ENCODE measurements at regions not wholly inside any gene's neighbourhood (a gene's known extent, or its start where the extent isn't known, plus 50 kb on each side); places are given as distances from the start of the nearest gene placed in this dataset.

GRCh38 chr5:106578736-106579135, 1092.0 kb downstream of the EFNA5 start:
- Mint-ChIP-seq H3K36me3 (ENCODE audit: insufficient read depth in 1 of 3, low read depth in 3 of 3) (no peaks in the 10 kb centered on the region; a peak in 1 of 7 replicates), H3K27ac (no peak overlapping the region), H3K4me1 (peaks cover 0 to 5% of the 10 kb centered on the region in 2 experiments; a peak in 2 of 4 replicates), H3K9me3 (peaks cover 5% of the 10 kb centered on the region in 2 experiments; a peak in 3 of 5 replicates), H3K27me3 (ENCODE audit: low read depth) (no peaks in the 10 kb centered on the region), H3K4me3 (no peak overlapping the region)
- Histone ChIP-seq H2AK5ac (ENCODE audit: insufficient read length, low read length) (no peak overlapping the region), H3K79me2 (ENCODE audit: insufficient read depth, low read length) (no peaks in the 10 kb centered on the region), H4K20me1 (ENCODE audit: control insufficient read depth, insufficient read depth, insufficient read length) (no peaks in the 10 kb centered on the region), H3K4me2 (ENCODE audit: insufficient read depth, insufficient read length, low read length) (no peak overlapping the region), H2BK20ac (ENCODE audit: low read depth, low read length, poor library complexity, severe bottlenecking) (no peak overlapping the region), H3K56ac (ENCODE audit: insufficient read length, low read depth, low read length) (no peak overlapping the region), H3K4ac (ENCODE audit: low read depth, low read length) (no peak overlapping the region), H3K79me1 (ENCODE audit: insufficient read depth, low read depth, low read length, poor library complexity, severe bottlenecking) (no peaks in the 10 kb centered on the region), H3K27ac (ENCODE audit: insufficient read length, low read depth, low read length) (no peak overlapping the region), H2BK120ac (ENCODE audit: low read depth, low read length, poor library complexity, severe bottlenecking) (no peak overlapping the region), H2BK15ac (ENCODE audit: low read depth, low read length) (no peak overlapping the region), H3K9ac (ENCODE audit: extremely low read depth, insufficient read length, low read length) (no peak overlapping the region), H3K23ac (ENCODE audit: insufficient read length, low read depth, low read length) (no peak overlapping the region), H2AFZ (ENCODE audit: low read length) (no peak overlapping the region), H3T11ph (ENCODE audit: low read length) (no peak overlapping the region), H4K8ac (replicated peaks; ENCODE audit: insufficient read length, low read depth, low read length) (no peak overlapping the region), H3K14ac (ENCODE audit: insufficient read depth, low read length) (no peak overlapping the region; the same call in 1 of the 2 replicates), H4K91ac (ENCODE audit: insufficient read length, low read depth, low read length) (no peak overlapping the region), H4K5ac (ENCODE audit: insufficient read length, low read depth, low read length) (no peak overlapping the region), H3K27me3 (ENCODE audit: insufficient read depth, low read length) (no peaks in the 10 kb centered on the region), H3K4me1 (ENCODE audit: insufficient read depth, low read length) (no peaks in the 10 kb centered on the region), H2BK5ac (ENCODE audit: insufficient read length, low read length) (no peak overlapping the region), H3K18ac (ENCODE audit: insufficient read length, low read depth, low read length) (no peak overlapping the region), H2BK12ac (ENCODE audit: insufficient read length, low read depth, low read length) (no peak overlapping the region), H3K9me3 (ENCODE audit: control insufficient read depth, low read depth, low read length) (no peaks in the 10 kb centered on the region), H3K23me2 (ENCODE audit: insufficient read length, low read depth, low read length, poor library complexity, severe bottlenecking) (no peaks in the 10 kb centered on the region)
- no peak for DNase-seq
- TF ChIP-seq, protein P1, sequence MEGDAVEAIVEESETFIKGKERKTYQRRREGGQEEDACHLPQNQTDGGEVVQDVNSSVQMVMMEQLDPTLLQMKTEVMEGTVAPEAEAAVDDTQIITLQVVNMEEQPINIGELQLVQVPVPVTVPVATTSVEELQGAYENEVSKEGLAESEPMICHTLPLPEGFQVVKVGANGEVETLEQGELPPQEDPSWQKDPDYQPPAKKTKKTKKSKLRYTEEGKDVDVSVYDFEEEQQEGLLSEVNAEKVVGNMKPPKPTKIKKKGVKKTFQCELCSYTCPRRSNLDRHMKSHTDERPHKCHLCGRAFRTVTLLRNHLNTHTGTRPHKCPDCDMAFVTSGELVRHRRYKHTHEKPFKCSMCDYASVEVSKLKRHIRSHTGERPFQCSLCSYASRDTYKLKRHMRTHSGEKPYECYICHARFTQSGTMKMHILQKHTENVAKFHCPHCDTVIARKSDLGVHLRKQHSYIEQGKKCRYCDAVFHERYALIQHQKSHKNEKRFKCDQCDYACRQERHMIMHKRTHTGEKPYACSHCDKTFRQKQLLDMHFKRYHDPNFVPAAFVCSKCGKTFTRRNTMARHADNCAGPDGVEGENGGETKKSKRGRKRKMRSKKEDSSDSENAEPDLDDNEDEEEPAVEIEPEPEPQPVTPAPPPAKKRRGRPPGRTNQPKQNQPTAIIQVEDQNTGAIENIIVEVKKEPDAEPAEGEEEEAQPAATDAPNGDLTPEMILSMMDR (conservative IDR thresholded peaks at IDR 0.05), result no peak
- no CpG with 5 or more reads among the region's 2 CpGs for WGBS (ENCODE audit: extremely low coverage, insufficient read length, low lambda C conversion rate)
